ENCODE measurements at regions not wholly inside any gene's neighbourhood (a gene's known extent, or its start where the extent isn't known, plus 50 kb on each side); places are given as distances from the start of the nearest gene placed in this dataset.

DNA sequence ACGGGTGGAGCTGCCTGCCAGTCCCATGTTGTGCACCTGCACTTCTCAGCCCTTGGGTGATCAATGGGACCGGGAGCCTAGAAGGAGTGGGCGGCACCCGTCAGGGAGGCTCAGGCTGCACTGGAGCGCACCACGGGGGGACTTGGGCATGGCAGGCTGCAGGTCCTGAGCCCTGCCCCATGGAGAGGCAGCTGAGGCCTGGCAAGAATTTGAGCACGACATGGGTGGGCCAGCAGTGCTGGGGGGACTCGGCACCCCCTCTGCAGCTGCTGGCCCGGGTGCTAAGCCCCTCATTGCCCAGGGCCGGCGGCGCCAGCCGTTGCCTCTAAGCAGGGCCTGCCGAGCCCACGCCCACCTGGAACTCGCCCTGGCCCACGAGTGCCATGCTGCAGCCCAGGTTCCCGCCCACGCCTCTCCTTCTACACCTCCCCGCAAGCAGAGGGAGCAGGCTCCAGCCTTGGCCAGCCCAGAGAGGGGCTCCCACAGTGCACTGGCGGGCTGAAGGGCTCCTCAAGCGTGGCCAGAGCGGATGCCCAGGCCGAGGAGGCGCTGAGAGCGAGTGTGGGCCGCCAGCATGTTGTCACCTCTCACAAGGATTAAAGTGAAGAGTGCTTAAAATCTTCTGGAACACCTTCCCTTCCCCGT, 372.0 kb downstream of the ETS1 start:
- TF ChIP-seq, protein P1, sequence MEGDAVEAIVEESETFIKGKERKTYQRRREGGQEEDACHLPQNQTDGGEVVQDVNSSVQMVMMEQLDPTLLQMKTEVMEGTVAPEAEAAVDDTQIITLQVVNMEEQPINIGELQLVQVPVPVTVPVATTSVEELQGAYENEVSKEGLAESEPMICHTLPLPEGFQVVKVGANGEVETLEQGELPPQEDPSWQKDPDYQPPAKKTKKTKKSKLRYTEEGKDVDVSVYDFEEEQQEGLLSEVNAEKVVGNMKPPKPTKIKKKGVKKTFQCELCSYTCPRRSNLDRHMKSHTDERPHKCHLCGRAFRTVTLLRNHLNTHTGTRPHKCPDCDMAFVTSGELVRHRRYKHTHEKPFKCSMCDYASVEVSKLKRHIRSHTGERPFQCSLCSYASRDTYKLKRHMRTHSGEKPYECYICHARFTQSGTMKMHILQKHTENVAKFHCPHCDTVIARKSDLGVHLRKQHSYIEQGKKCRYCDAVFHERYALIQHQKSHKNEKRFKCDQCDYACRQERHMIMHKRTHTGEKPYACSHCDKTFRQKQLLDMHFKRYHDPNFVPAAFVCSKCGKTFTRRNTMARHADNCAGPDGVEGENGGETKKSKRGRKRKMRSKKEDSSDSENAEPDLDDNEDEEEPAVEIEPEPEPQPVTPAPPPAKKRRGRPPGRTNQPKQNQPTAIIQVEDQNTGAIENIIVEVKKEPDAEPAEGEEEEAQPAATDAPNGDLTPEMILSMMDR (conservative IDR thresholded peaks at IDR 0.05; ENCODE audit: low read depth in 2 of 2) = no peak
- TF ChIP-seq POLR2AphosphoS5 (IDR thresholded peaks at IDR 0.05; ENCODE audit: low read depth) (no peak), JUNB (IDR thresholded peaks at IDR 0.05; ENCODE audit: unreplicated experiment) (no peak), EZH2 (IDR thresholded peaks at IDR 0.05; ENCODE audit: low read depth, unreplicated experiment) (no peak), STAT1 (IDR thresholded peaks at IDR 0.05; ENCODE audit: unreplicated experiment) (no peak), NANOG (IDR thresholded peaks at IDR 0.05; ENCODE audit: borderline replicate concordance) (no peak), EZH2phosphoT487 (IDR thresholded peaks at IDR 0.05; ENCODE audit: unreplicated experiment) (no peak), ZNF331 (CRISPR knock-in tag; IDR thresholded peaks at IDR 0.05; ENCODE audit: low read depth) (no peak), CREB1 (CRISPR knock-in tag; IDR thresholded peaks at IDR 0.05; ENCODE audit: low read depth) (no peak), ZNF114 (CRISPR knock-in tag; IDR thresholded peaks at IDR 0.05) (no peak)
- TF ChIP-seq, protein P2, sequence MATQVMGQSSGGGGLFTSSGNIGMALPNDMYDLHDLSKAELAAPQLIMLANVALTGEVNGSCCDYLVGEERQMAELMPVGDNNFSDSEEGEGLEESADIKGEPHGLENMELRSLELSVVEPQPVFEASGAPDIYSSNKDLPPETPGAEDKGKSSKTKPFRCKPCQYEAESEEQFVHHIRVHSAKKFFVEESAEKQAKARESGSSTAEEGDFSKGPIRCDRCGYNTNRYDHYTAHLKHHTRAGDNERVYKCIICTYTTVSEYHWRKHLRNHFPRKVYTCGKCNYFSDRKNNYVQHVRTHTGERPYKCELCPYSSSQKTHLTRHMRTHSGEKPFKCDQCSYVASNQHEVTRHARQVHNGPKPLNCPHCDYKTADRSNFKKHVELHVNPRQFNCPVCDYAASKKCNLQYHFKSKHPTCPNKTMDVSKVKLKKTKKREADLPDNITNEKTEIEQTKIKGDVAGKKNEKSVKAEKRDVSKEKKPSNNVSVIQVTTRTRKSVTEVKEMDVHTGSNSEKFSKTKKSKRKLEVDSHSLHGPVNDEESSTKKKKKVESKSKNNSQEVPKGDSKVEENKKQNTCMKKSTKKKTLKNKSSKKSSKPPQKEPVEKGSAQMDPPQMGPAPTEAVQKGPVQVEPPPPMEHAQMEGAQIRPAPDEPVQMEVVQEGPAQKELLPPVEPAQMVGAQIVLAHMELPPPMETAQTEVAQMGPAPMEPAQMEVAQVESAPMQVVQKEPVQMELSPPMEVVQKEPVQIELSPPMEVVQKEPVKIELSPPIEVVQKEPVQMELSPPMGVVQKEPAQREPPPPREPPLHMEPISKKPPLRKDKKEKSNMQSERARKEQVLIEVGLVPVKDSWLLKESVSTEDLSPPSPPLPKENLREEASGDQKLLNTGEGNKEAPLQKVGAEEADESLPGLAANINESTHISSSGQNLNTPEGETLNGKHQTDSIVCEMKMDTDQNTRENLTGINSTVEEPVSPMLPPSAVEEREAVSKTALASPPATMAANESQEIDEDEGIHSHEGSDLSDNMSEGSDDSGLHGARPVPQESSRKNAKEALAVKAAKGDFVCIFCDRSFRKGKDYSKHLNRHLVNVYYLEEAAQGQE (IDR thresholded peaks at IDR 0.05; ENCODE audit: unreplicated experiment) = no peak
- TF ChIP-seq, protein P3, sequence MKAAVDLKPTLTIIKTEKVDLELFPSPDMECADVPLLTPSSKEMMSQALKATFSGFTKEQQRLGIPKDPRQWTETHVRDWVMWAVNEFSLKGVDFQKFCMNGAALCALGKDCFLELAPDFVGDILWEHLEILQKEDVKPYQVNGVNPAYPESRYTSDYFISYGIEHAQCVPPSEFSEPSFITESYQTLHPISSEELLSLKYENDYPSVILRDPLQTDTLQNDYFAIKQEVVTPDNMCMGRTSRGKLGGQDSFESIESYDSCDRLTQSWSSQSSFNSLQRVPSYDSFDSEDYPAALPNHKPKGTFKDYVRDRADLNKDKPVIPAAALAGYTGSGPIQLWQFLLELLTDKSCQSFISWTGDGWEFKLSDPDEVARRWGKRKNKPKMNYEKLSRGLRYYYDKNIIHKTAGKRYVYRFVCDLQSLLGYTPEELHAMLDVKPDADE (IDR thresholded peaks at IDR 0.05) = no peak
- TF ChIP-seq, protein P4, sequence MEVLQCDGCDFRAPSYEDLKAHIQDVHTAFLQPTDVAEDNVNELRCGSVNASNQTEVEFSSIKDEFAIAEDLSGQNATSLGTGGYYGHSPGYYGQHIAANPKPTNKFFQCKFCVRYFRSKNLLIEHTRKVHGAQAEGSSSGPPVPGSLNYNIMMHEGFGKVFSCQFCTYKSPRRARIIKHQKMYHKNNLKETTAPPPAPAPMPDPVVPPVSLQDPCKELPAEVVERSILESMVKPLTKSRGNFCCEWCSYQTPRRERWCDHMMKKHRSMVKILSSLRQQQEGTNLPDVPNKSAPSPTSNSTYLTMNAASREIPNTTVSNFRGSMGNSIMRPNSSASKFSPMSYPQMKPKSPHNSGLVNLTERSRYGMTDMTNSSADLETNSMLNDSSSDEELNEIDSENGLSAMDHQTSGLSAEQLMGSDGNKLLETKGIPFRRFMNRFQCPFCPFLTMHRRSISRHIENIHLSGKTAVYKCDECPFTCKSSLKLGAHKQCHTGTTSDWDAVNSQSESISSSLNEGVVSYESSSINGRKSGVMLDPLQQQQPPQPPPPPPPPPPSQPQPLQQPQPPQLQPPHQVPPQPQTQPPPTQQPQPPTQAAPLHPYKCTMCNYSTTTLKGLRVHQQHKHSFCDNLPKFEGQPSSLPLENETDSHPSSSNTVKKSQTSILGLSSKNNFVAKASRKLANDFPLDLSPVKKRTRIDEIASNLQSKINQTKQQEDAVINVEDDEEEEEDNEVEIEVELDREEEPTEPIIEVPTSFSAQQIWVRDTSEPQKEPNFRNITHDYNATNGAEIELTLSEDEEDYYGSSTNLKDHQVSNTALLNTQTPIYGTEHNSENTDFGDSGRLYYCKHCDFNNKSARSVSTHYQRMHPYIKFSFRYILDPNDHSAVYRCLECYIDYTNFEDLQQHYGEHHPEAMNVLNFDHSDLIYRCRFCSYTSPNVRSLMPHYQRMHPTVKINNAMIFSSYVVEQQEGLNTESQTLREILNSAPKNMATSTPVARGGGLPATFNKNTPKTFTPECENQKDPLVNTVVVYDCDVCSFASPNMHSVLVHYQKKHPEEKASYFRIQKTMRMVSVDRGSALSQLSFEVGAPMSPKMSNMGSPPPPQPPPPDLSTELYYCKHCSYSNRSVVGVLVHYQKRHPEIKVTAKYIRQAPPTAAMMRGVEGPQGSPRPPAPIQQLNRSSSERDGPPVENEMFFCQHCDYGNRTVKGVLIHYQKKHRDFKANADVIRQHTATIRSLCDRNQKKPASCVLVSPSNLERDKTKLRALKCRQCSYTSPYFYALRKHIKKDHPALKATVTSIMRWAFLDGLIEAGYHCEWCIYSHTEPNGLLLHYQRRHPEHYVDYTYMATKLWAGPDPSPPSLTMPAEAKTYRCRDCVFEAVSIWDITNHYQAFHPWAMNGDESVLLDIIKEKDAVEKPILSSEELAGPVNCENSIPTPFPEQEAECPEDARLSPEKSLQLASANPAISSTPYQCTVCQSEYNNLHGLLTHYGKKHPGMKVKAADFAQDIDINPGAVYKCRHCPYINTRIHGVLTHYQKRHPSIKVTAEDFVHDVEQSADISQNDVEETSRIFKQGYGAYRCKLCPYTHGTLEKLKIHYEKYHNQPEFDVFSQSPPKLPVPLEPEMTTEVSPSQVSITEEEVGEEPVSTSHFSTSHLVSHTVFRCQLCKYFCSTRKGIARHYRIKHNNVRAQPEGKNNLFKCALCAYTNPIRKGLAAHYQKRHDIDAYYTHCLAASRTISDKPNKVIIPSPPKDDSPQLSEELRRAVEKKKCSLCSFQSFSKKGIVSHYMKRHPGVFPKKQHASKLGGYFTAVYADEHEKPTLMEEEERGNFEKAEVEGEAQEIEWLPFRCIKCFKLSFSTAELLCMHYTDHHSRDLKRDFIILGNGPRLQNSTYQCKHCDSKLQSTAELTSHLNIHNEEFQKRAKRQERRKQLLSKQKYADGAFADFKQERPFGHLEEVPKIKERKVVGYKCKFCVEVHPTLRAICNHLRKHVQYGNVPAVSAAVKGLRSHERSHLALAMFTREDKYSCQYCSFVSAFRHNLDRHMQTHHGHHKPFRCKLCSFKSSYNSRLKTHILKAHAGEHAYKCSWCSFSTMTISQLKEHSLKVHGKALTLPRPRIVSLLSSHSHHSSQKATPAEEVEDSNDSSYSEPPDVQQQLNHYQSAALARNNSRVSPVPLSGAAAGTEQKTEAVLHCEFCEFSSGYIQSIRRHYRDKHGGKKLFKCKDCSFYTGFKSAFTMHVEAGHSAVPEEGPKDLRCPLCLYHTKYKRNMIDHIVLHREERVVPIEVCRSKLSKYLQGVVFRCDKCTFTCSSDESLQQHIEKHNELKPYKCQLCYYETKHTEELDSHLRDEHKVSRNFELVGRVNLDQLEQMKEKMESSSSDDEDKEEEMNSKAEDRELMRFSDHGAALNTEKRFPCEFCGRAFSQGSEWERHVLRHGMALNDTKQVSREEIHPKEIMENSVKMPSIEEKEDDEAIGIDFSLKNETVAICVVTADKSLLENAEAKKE (CRISPR knock-in tag; IDR thresholded peaks at IDR 0.05) = no peak

Measured in GM23338 (cell line).